Lower leg skin (tissue), 4 donors: ENCODE measurements at regions not wholly inside any gene's neighbourhood (a gene's known extent, or its start where the extent isn't known, plus 50 kb on each side); places are given as distances from the start of the nearest gene placed in this dataset.

Experiments used
- DNase-seq, 2 donors: peaks; one replicate each; pipeline ENCODE4 v3.0.0-alpha.2; 2019; ENCODE audit warnings: low spot score in 2 of 2
- H3K4me3 ChIP-seq: fragments of 200-600 bp; sonication (generic); 2 replicates; pipeline ENCODE4 v1.5.1; 2017; ENCODE audit warnings: mild to moderate bottlenecking, low read depth; ENCODE audit not compliant: poor library complexity, severe bottlenecking
- CTCF ChIP-seq, 3 donors: fragments of 450-650 bp; IDR thresholded peaks; one replicate each; pipeline ENCODE4 v1.5.1; 2016; ENCODE audit warnings: antibody characterized with exemption in 3 of 3, mild to moderate bottlenecking in 3 of 3, moderate library complexity in 2 of 3
- POLR2A ChIP-seq, 2 donors: fragments of 450-650 bp; IDR thresholded peaks; one replicate each; pipeline ENCODE4 v1.6.1; 2016 to 2017; ENCODE audit warnings: antibody characterized with exemption in 2 of 2, mild to moderate bottlenecking in 1 of 2, moderate library complexity in 1 of 2
- WGBS, 2 donors: methylation state at CpG; one replicate each; pipeline ENCODE4 v1.1.5; 2018; 5-methylcytosine and 5-hydroxymethylcytosine counted together
- intact Hi-C: fragments of 100-400 bp; cut with DNase I; formaldehyde crosslinking; loops from one replicate; pipeline ENCODE4 v1.15.0; 2023; ENCODE audit warnings: low total_unique reads

GRCh38 chr18:6488956-6489355, 74.2 kb upstream of the L3MBTL4 start:
- intact Hi-C loops, result loop anchor here (10.0 kb wide), 1 partner anchor 594 kb away; the partner anchor contains the start of gene TMEM200C

DNA sequence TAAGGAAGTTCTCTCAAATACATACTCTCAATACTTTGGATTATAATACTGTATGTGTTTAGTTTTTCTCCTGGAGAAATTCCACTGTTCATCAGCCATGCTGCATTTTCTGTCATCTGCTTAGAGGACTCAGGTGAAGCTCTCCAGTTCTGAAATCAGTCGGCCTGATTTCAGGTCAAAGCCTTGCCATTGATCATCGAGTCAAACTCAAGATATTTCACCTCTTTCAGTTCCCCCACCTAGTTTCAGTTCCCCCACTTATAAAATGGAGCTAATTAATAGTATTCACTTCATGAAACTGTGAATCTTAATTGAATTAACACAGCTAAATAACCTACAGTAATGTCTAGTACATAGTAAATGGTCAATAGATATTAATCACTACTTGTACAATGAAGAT, 75.3 kb upstream of the L3MBTL4 start:
- no peak overlapping the region for H3K4me3 ChIP-seq
- WGBS, 2 donors, result 80 to 83% methylated on average over 2 of the region's 2 CpGs
- TF ChIP-seq CTCF (IDR thresholded peaks at IDR 0.05), result no peak
- intact Hi-C loops, result loop anchor here (10.0 kb wide), 1 partner anchor 595 kb away; the partner anchor contains the start of gene TMEM200C
- no peak for DNase-seq

More at GRCh38 chr18:6488956-6489355, 74.2 kb upstream of the L3MBTL4 start:
- no peak overlapping the region for H3K4me3 ChIP-seq
- no peak for DNase-seq
- WGBS, 2 donors, result 90 to 98% methylated on average over 1 of the region's 1 CpG
- no peak for TF ChIP-seq CTCF (IDR thresholded peaks at IDR 0.05)
- no peak for TF ChIP-seq POLR2A (IDR thresholded peaks at IDR 0.05)

DNA sequence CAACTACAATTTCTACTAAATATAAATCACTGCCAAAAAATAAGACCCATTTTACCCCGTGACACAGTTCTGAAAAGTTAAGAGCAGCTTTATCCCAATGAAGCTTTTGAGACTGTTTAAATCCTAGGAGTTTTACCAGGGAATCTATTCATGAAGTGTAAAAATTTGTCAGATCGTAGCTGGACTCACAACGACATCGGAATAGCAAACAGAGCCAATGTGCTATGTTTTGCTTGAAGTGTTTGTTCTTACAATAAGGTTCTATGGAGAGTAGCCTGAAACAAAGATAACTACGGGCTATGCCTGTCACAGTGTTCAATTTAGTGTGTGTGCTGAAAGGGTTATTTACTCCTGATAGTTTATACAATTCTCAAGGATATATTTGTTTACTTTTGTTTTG, 78.5 kb upstream of the L3MBTL4 start:
- TF ChIP-seq CTCF (IDR thresholded peaks at IDR 0.05) (no peak), POLR2A (IDR thresholded peaks at IDR 0.05) (no peak)
- WGBS, 2 donors, result 91 to 93% methylated on average over 5 of the region's 5 CpGs
- no peak overlapping the region for H3K4me3 ChIP-seq
- DNase-seq, result no peak
- intact Hi-C loops, result no loop called here

GRCh38 chr18:6495536-6495935, 80.8 kb upstream of the L3MBTL4 start:
- WGBS, 2 donors, result 44 to 47% methylated on average over 5 of the region's 5 CpGs
- no peak for TF ChIP-seq CTCF (IDR thresholded peaks at IDR 0.05)
- no peak for TF ChIP-seq POLR2A (IDR thresholded peaks at IDR 0.05)
- intact Hi-C loops, result no loop called here
- H3K4me3 ChIP-seq, result no peak overlapping the region
- no peak for DNase-seq

GRCh38 chr18:6497543-6497942, 82.8 kb upstream of the L3MBTL4 start:
- no peak overlapping the region for H3K4me3 ChIP-seq
- intact Hi-C loops, result no loop called here
- WGBS, 2 donors, result 70 to 74% methylated on average over 4 of the region's 4 CpGs
- TF ChIP-seq POLR2A (IDR thresholded peaks at IDR 0.05), result no peak
- no peak for TF ChIP-seq CTCF (IDR thresholded peaks at IDR 0.05)
- no peak for DNase-seq

- intact Hi-C loops, result no loop called here
- DNase-seq, result no peak
- TF ChIP-seq CTCF (IDR thresholded peaks at IDR 0.05) (no peak), POLR2A (IDR thresholded peaks at IDR 0.05) (no peak)
- WGBS, 2 donors, result 46 to 66% methylated on average over 2 of the region's 2 CpGs
- no peak overlapping the region for H3K4me3 ChIP-seq
Observed at GRCh38 chr18:6498289-6498856, 83.7 kb upstream of the L3MBTL4 start.
